ENCODE measurements at regions not wholly inside any gene's neighbourhood (a gene's known extent, or its start where the extent isn't known, plus 50 kb on each side); places are given as distances from the start of the nearest gene placed in this dataset.

DNA sequence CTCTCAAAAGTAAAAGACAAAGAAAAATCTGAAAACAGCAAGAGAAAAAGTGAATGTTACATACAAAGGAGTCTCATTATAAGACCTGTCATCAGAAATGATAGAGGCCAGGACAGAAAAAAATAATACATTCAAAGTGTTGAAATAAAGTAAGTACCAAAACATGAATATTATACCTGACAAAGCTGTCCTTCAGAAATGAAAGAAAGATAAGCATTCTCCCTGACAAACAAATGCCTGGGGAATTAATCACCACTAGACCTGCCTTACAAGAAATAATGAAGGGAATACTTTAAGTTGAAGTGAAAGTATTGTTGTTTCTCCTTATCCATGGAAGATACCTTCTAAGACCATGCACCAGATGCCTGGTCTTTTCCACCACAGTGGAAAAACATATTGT lies 1605.2 kb upstream of the CDH6 start:
- TF ChIP-seq ZNF274 (IDR thresholded peaks at IDR 0.05; ENCODE audit: low read depth, low read length) = no peak
- no peak overlapping the region for H3K4me3 ChIP-seq (ENCODE audit: low read length)

DNA sequence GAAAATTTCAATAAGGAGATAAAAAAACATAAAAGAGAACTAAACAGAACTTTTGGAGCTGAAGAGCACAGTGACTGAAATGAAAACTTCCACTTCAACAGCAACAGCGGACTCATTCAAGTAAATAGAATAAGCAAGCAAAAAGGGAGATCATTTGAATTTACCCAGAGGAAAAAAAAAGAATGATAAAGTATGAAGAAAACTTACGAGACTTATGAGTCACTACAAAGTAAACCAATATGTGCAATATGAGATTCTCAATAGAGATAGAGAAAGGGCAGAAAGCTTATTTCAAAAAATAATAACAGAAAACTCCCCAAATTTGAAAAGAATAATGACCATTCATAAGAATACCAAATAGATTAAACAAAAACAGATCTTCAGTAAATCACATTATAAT lies 1605.7 kb upstream of the CDH6 start:
- H3K4me3 ChIP-seq (ENCODE audit: low read length) = no peak overlapping the region
- TF ChIP-seq ZNF274 (IDR thresholded peaks at IDR 0.05; ENCODE audit: low read depth, low read length) = no peak

DNA sequence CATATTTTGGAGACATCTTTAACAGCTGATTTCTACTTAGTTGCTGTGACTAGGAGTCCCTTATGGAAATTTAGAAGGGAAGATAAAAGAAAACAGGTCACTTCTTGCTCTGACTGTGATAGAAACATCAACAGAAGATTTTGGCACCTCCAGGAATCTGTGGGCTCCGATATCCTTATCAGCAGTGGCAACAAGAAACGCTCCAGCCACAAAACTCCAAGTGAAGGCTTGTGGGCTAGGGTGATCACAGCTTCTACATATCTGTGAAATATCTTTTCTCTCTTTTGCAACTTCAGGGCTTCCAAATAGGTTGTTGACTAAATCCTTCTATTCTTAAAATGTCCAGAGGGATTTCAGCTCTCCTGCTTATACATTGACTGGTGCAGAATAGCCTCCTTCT lies 1625.5 kb upstream of the CDH6 start:
- TF ChIP-seq ZNF274 (IDR thresholded peaks at IDR 0.05; ENCODE audit: low read depth, low read length) = no peak
- no peak overlapping the region for H3K4me3 ChIP-seq (ENCODE audit: low read length)

DNA sequence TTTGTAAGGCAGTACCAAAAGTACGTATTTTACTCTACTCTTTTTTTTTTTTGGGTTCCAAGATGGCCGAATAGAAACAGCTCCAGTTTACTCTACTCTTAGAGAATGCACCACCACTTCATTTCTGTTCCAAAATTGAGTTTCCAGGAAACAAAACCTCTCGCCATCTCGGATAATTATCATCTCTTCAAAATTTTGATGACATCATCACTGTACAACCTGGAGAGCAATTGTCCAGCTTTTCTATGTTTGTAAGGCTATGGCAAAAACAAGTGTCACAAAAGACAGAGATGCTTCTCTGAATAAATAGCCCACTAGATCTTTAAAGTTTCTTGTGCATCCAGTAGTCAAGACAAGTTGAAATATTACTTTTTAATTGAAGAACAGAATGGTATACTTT lies 1631.9 kb upstream of the CDH6 start:
- no peak overlapping the region for H3K4me3 ChIP-seq (ENCODE audit: low read length)
- TF ChIP-seq ZNF274 (IDR thresholded peaks at IDR 0.05; ENCODE audit: low read depth, low read length) = no peak

DNA sequence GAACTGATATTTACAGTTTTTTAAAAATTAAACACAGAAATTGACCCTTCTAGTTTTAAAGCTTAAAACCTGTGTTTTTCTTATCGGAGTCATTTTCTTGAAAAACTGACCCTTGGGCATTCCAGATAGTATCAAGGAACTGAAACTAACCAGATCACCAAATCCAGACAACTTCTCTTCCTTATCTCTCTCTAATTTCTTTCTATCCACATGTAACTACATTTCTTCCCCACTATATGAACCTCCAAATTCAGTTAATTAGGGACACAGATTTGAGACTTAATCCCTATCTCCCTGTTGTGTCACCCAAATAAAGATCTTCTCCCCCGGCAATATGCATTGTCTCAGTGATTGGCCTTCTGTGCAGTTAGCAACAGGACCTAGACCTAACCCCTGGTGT lies 1643.0 kb upstream of the CDH6 start:
- H3K4me3 ChIP-seq (ENCODE audit: low read length) = no peak overlapping the region
- TF ChIP-seq ZNF274 (IDR thresholded peaks at IDR 0.05; ENCODE audit: low read depth, low read length) = no peak

DNA sequence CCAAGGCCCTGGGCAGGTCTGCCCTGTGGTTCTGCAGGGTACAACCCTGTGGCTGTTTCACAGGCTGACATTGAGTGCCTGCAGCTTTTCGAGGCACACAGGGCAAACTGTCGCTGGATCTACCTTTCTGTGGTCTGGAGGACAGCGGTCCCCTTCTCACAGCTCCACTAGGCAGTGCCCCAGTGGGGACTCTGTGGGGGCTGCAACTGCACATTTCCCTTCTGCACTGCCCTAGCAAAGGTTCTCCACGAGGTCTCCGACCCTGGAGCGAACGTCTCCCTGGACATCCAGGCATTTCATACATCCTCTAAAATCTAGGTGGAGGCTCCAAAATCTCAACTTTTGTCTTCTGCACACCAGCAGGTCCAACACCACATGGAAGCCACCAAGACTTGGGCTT lies 1645.2 kb upstream of the CDH6 start:
- no peak for TF ChIP-seq ZNF274 (IDR thresholded peaks at IDR 0.05; ENCODE audit: low read depth, low read length)
- H3K4me3 ChIP-seq (ENCODE audit: low read length) = no peak overlapping the region

DNA sequence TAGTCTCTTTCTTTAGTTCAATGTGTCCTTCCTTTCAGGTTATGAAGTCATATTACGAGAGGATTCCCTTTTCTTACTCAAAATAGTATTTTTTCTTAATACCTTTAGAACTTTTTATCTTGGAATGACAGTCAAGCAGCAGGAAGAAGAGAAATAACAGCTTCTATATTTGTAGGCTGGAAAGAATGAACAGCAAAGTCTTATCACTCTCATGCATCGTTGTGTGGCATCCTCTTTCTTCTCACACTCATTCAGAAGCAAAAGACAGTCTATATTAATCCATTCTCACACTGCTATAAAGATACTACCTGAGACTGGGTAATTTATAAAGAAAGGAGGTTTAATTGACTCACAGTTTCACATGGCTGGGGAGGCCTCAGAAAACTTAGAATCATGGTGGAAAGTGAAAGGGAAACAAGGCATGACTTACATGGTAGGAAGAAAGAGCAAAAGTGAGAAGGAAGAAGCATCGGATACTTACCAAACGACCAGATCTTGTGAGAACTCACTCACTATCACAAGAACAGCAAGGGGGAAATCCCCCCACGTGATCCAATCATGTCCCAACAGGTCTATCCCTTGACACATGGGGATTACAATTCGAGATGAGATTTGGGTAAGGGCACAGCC lies 1646.1 kb upstream of the CDH6 start:
- TF ChIP-seq ZNF274 (IDR thresholded peaks at IDR 0.05; ENCODE audit: low read depth, low read length) = no peak
- H3K4me3 ChIP-seq (ENCODE audit: low read length) = no peak overlapping the region

DNA sequence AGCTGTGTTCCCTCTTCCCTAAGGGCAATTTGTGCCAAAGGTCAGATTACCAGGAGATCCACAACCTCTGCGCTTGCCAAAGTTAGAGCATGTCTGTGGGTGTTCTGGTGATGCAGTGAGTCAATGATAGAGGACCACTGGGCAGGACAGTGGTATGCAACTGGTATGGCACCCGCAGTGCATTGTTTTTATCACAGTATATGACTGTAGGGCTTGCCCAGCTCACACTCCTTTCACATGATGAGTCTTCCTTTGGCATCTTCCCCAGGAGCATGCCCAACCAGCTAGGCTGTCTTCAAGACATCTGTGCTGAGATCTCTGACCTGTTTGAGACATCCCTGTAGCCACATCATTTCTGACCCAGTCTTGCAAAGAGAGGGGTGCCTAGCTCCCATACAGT lies 1650.0 kb upstream of the CDH6 start:
- TF ChIP-seq ZNF274 (IDR thresholded peaks at IDR 0.05; ENCODE audit: low read depth, low read length) = no peak
- H3K4me3 ChIP-seq (ENCODE audit: low read length) = no peak overlapping the region

DNA sequence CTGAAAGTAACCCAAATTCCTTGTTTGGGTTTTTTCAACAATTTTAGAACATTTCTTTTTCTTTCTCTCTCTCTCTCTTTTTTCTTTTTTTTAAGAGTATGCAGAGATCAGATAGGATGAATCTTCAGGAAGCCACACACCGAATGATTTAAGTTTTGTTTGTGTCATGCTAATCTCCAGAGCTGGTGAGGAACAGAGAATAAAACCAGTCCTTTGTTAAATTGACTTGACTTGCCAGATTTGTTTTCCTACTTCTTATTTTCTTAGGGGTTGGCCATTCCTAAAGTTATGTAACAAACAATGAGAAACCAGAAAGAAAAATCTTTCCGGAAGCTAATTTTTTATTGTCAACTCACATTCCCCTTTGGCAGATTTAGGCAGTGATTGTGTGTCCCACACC lies 1669.3 kb upstream of the CDH6 start:
- no peak overlapping the region for H3K4me3 ChIP-seq (ENCODE audit: low read length)
- TF ChIP-seq ZNF274 (IDR thresholded peaks at IDR 0.05; ENCODE audit: low read depth, low read length) = no peak

DNA sequence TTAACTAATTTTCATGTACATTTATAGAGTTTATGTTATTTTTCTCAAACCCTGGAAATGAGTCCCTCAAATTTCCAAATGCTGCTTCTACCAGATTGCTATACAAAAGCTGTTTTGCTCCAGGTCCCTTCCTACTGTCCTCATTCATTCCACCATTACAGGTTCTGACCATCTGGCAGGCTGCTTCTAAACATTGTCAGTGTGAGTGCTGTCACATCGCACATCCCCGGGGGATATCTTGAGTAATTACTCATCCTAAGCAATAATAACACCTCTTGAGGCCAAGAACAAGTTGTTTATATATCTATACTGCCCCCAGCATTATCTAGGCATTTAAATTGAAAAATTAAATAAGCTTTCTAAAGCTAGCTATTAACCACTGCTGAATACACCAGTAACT lies 1675.3 kb upstream of the CDH6 start:
- H3K4me3 ChIP-seq (ENCODE audit: low read length) = no peak overlapping the region
- no peak for TF ChIP-seq ZNF274 (IDR thresholded peaks at IDR 0.05; ENCODE audit: low read depth, low read length)

DNA sequence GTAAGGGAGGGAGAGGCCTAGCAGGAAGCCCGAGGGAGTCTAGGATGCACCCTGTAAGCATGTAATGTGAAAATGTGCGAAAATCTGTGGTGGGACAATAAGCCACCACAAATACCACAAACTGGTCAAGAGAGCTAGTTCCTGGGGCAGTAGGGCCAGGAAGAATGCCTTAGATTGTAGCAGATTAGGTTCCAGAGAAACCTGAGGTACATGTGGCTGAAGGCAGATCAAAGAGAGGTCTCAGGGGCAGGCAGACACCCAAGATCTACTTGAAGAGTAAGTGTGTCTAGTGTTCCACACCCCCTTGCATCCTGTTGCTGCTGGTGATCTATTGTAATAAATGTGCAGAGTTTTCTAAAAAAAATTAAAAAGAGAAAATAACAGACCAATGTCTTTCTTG lies 1677.3 kb upstream of the CDH6 start:
- no peak overlapping the region for H3K4me3 ChIP-seq (ENCODE audit: low read length)
- TF ChIP-seq ZNF274 (IDR thresholded peaks at IDR 0.05; ENCODE audit: low read depth, low read length) = no peak

DNA sequence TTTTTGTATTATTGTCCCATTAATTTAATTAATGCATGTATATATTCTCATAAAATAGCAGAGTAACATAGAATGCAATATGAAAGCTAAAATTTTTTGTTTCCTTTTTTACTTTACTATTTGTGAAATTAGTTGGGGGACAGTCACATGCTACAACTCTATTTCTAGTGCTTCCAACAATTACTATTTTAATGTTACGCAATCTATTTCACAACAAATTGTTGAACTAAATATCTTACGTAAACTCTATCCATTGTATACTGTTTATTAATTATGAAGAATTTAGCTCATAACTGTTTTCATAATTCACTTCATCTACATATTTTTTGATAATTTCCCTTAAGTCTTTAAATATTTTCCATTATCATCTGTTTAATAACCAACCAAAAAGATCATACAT lies 1685.4 kb upstream of the CDH6 start:
- TF ChIP-seq ZNF274 (IDR thresholded peaks at IDR 0.05; ENCODE audit: low read depth, low read length) = no peak
- no peak overlapping the region for H3K4me3 ChIP-seq (ENCODE audit: low read length)

DNA sequence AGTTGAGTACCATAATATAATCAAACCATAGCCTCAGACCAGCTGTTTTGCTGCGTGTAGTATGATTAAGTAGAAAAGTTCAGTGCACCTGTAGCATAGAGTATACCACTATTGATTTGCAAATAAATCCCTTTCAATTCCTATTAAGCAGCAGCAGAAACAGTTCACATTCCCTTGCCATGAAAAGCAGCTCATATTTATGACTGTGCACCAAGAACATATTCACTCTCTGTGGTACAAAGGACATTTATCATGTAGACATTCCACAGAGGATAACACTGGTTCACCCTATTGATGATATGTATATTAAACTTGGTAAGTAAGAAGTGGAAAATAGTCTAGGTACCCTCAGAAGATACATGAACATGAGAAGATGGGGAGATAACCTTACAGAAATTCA lies 1689.1 kb upstream of the CDH6 start:
- no peak overlapping the region for H3K4me3 ChIP-seq (ENCODE audit: low read length)
- TF ChIP-seq ZNF274 (IDR thresholded peaks at IDR 0.05; ENCODE audit: low read depth, low read length) = no peak

DNA sequence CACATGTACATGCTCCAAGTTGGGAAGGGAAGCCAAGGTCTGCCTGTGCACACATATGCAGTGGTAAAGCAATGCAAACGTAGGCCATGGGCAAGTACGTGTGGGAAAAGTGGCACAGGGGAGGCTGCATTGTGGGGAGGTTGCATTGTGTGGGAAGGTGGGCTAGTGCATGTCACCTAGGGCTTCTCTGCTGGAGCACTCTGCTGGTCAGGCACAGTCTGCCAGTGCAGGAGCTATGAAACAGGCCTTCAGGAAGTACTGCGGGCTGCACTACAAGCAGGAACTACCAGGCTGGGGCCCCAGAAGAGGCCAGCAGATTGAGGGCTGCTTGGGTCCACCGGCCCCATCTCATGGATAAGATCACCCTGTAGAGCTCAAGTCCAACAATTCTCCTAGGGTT lies 1694.6 kb upstream of the CDH6 start:
- no peak overlapping the region for H3K4me3 ChIP-seq (ENCODE audit: low read length)
- TF ChIP-seq ZNF274 (IDR thresholded peaks at IDR 0.05; ENCODE audit: low read depth, low read length) = no peak

DNA sequence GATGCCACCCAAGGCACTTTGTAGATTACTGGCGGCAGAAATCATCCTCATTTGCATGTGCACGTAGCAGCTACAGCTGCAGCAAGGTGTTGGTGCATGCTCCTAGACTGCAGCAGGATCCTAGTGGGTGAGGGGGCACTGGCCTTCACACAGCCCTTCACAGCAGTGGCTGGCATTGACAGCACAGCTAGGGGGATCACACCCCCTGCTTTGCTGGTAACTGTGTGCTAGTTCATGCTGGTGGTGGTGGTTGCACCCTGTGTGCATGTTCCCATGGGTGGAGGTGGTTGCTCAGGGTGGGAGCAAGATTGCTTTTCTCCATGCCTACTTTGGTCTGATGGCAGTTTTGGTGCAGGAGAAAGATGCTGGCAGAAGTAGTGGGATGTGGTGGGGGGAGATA lies 1695.1 kb upstream of the CDH6 start:
- H3K4me3 ChIP-seq (ENCODE audit: low read length) = no peak overlapping the region
- no peak for TF ChIP-seq ZNF274 (IDR thresholded peaks at IDR 0.05; ENCODE audit: low read depth, low read length)

DNA sequence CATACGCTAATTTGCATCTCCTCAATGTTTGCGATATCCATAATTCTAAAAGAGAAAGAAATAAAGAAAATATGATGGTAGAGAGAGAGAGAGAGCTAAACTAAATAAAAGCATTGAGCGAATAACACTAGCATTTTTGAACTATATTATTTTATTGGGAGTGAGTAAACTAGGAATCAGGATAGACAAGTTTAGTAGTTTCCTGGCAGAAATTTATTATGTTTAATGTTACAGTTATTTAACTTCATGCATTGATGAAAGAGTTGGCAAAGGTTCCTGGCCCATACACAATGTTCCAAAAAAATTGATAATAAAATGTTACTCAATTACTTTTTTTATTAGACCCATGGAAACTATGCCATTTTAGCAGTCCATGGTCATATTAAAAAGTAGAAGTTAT lies 1708.2 kb upstream of the CDH6 start:
- H3K4me3 ChIP-seq (ENCODE audit: low read length) = no peak overlapping the region
- TF ChIP-seq ZNF274 (IDR thresholded peaks at IDR 0.05; ENCODE audit: low read depth, low read length) = no peak
